GM18508 (cell line): ENCODE measurements at regions not wholly inside any gene's neighbourhood (a gene's known extent, or its start where the extent isn't known, plus 50 kb on each side); places are given as distances from the start of the nearest gene placed in this dataset.
"Not testable (repeated sequence)": the region's sequence is repeated elsewhere in the genome, so short reads cannot be mapped to it uniquely, and the experiment has no call there.

Experiments
- ATAC-seq: cut with Tn5 transposase; IDR thresholded peaks from one replicate; pipeline ENCODE4 v1.9.1; 2021; ENCODE audit warnings: moderate number of reproducible peaks; ENCODE audit not compliant: insufficient read depth, unreplicated experiment

DNA sequence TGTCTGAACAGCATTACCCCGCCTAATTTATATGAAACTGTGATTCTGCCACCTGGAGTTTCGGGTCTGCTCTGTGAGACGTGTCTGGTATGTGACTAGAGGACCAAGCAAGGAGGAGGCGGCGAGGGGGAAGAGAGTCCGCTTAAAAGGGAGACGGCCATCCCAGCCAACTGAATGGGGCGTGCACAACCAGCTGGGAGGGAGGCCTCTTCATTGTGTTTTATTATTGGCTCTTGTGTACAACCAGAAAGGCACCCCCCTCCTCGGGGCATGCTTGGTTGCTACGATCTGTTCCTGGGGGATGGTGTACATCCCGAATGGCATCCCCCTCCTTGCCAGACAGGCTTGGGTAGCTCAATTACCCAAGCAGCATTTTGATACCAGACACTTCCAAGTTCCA lies 384.5 kb upstream of the SALL1 start:
- ATAC-seq = no peak

DNA sequence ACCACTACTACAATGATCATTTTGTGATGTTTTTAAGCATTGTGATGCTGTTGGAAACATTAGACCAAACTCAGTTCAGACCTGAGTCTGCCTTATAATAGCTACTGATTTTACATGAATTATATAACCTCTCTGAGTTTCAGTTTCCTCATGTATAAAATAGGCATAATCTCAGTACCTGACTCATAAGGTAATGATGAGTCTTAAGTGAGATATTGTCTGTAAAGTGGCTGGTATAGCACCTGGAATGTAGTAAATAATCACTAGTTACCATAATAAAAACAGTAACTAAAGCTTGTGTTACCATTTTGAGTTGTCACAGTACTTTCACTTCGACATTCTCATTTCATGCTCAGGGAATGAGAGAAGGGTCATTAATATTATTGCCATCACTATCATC lies 381.5 kb upstream of the SALL1 start:
- no peak for ATAC-seq

DNA sequence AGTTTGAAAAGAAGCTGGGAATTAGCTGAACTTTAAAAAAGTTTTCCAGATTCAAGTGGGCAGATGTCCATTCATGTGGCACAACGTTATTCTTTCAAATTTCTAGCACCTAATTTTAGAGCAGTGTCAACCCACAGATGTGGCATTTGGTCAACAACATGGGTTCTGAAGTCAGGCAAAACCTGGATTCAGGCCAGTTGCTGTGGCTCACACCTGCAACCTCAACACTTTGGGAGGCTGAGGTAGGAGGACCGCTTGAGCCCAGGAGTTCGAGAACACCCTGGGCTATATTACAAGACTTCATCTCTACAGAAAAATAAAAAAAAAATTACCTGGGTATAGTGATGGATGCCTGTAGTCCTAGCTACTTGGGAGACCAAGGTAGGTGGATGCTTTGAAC lies 380.2 kb upstream of the SALL1 start:
- no peak for ATAC-seq

DNA sequence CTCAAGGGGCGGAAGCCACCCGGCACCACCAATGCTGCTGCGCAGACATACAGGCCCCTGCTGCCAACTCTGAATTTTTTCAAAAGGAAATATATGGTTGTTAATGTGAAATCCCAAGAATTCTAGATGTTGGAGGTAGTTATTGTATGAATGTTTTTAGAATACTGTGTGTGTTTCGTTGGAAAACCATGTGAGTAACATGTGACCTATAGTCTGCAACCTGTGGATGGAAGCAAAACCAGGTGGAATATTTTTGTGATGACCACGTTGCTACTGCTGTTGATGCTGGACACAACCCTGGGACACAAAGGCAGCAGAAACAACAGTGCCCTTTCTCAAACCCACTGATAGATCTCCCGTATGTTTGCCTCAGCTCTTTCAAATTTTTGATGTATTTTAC lies 376.3 kb upstream of the SALL1 start:
- no peak for ATAC-seq

DNA sequence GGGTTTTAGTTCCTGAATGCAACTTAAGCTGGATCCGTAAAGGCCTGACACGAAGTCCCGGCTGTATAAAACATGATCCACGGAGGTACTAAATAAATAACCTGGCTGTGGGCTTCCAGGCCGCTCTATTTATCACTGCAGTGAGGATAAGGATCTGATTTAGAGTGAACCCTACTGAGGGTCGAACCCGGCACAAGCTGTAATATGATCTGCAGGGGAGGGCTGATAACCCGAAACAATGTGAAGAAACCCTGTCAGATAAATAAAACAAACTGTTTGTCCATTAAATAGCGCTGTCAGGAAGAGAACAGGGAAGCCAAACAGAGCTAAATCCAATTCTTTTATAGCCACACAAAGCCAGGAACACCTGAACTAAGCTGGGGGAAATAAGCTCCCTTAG lies 375.6 kb upstream of the SALL1 start:
- no peak for ATAC-seq

DNA sequence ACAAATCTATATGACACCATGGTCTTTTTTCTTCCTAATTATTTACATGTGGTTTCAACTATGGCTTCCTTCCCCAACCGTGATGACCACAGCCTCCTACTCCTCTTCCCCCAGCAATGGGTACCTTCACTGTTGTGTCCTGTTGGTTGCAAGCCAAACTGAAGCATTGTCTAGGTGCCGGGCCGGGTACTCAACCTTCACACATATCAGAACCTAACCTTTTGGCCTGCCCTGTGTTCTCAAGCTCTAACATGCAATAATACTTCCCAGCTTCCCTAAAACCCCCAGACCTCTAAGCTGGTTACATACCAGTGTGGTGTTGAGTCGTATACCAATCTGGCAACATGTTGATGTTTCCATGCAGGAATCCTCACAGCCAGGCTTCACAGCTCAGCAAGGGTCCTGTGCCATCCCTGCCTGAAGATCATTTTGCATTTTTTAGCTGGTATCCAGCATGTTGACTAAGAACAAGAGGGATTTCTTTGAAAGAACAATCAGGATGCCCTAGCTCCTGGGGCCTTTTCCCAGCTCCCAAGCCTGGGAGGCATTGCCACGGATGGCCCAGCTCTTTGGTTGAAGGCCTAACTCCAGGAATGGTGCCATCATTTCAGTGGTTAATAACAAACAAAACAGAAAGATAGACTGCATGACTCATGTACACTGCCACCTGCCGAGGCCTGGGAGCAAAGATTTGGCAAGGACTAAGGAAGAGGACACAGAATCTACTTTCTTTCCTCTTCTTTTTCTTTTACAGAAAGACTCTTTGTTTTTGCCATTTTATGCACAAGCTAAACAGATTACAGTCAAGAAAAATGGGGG lies 373.7 kb upstream of the SALL1 start:
- ATAC-seq = no peak

DNA sequence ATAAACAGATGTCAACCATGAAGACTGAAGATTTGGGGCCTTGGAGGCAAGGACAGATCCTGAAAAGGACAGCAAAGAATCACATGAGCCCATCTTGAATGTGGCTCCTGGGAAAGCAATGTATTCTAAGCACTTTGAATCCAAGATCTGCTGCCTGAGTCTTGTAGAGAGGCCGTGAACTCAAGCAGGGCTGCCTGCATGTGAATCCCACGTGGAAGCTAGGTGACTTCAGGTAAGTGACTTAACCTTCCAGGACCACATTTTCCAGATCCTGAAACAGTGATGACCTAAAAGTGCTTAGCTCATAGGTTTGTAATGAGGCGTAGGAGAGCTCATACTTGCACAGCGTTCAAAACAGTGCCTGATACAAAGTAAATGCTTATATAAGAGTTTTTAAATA lies 373.0 kb upstream of the SALL1 start:
- ATAC-seq = no peak

DNA sequence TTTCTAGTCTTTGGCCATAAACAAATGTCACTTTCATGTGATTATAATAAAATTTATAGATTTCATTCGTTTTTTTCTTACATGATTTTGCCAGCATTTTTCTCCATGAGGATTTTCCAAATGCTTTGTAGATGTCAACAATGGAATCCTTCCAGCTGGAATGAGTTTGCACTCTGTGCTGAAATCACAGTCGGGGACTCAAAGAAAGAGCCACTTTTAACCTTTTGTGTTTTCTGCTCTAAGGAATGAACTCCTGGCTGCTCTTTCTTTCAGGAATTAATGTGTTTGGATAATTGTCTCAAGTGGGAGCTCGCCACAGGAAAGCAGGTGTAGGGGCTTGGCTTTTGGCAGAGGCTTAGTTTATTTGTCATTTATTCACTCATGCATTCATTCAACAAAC lies 372.3 kb upstream of the SALL1 start:
- no peak for ATAC-seq

DNA sequence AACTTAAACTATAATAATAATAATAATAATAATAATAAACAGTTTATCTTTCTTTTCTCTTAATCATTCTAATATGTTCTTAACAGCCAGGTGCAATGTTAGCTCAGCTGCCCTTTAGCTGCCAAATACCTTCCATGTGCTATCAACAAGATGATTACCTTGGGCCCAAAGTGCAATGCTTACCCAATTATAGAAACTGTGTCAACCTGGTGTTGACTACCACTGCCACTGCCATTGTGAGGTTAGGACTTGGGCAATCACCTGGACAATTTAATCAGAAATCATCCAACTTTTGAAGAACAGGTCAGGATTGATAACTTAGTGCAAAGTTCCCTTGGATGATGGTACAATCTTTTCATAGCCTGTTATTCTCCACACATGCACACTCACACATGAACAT lies 371.8 kb upstream of the SALL1 start:
- ATAC-seq = no peak

DNA sequence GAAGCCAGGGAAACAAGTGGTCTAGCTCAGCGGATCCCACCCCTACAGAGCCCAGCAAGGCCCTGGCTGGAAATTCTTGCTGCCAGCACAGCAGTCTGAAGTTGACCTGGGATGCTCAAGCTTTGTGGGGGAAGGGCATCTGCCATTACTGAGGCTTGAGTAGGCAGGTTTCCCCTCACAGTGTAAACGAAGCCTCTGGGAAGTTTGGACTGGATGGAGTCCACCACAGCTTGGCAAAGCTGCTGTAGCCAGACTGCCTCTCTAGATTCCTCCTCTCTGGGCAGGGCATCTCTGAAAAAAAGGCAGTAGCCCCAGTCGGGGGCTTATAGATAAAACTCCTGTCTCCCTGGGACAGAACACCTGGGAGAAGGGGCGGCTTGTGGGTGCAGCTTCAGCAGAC lies 365.9 kb upstream of the SALL1 start:
- not testable (repeated sequence) for ATAC-seq

DNA sequence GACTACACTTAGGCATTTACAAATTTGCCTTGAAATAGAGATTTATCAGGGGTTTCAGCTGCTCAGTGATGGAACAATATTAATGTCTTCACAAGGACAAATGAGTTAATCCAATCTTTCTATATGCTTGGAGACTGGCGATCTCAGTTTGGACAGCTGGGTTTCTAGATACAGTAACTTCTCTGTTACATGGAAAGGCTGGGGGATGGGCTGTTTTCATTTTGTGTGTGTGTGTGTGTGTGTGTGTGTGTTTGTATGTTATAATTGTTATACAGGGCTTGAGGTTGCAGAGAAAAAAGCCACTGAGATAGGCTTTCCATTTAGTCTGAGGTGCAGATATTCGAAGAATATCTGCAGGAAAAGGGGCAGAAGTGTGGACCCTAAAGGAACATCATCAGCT lies 359.3 kb upstream of the SALL1 start:
- ATAC-seq = no peak

DNA sequence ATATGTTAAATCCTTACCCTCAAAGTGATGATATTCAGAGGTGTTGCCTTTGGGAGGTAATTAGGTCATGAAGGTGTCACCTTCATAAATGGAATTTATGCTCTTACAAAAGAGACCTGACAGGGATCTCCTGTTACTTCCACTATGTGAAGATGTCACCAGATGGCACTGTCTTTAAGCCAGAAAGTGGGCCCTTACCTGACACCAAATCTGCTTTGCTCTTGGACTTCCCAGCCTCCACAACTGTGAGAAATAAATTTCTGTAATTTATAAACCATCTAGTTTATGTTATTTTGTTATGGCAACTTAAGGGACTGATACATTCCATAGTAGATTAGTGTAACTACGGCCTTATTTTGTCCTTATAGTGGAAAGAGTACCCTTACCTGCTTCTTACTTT lies 358.3 kb upstream of the SALL1 start:
- no peak for ATAC-seq

DNA sequence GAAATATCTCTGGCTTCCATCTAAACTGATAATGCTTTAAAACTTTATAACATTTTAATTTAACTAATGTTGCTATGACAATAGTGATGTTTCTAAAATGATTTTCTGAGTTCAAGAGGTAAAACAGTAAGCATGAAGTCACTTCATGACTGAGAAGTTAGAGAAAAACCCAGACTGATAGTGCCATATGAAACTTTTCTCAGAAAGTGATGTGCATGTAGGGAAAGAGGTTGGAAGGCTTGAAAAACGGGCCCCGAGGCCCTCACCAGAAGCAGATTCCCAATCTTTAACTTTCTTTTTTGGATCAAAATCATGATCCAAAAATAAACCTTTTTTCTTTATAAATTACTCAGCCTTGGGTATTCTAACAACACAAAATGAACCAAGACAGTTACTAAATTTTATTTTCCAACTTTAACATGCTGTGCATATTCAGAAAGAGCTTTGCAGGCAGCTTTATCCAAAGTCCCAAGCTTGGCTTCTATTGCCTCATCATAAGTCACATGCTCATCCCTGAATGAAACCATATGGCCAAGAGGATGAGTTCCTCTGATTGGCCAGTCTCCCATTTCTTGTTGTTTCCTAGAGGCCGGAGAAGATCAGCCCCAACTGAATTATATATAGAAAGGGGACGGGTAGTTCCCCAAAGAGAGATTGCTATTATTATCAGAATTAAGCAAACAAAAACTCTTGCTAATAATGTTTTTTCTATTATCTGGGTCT lies 357.6 kb upstream of the SALL1 start:
- no peak for ATAC-seq

DNA sequence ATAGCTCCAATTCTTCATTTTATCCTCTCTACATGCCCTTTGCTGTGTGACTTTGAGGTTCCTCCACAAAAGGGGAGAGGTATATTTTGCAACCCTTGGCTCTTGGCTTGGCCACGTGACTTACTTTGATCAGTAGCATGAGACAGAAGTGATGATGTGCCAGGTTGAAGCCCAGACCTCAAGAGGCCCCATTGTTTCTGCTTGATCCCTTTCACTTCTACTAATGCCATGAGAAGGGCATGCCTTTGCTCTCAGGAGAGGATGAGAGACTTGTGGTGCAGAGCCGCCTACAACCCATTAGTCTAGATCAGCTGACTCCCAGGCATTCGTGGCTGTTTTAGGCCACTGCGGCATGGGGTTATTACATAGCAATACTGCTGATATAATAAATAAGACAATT lies 356.2 kb upstream of the SALL1 start:
- no peak for ATAC-seq

DNA sequence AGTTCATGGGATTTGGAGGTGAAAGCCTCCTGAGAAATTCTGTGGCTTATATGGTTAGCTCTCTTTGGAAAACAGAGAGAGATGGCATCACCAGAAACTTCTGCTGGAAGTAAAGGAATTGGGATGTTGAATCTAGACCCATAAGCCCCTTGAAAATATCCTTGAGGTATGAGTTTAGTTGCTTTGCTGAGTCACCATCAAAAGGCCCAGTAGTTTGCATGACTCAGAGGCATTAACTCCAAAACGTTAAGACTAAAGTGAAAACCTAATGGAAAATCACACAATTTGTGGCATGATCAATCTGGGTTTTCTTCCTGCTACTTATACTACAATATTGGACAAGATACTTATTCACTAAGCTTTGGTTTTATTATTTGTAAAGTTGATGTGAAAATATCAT lies 349.2 kb upstream of the SALL1 start:
- no peak for ATAC-seq

DNA sequence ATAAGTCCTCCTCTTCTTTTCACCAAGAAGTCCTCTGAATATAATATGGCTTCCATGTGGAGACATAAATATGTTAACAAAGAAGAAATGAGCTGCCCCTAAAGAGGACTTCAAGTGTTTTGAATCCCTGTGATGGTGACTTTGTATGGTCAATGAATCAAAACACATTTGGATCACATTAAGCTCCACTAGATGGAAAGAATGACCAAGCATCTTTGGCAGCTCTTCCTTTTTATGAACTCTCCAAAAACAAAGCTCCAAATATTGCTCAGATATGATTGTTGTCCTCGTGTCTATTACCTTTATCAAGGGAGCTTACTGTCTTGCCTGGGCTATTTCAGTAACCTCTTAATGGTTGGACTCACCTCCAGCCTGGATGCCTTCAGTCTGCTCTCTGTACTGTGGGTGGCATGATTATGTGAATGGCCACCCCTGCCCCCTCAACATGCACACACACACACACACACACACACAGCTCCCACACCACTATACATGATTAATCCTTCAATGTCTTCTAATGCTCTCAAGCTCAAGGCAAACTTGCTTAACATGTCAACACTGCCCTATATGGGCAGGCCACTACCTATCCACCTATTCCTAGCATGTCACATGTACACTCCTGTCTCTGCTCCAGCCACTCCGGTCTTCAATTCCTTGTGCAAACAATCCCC lies 346.6 kb upstream of the SALL1 start:
- ATAC-seq = no peak

DNA sequence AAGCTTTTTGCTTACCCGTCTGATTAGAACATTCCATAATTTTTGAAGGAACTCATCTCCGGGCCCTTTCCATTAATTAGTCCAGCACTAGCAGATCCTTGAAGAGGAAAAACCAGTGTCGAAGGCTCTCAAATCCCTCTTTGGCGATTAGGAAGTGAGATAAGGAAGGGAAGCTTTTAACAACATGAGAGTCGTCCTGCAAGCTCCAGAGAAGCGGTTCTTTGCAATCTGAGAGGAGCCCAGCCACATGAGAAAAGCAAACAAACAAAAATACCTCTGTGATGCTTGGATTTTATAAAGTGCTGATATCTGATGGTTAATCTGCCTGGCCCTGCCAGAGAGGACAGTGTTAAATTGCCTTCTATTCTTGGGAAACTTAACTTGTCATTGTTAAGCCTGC lies 339.8 kb upstream of the SALL1 start:
- ATAC-seq = no peak

DNA sequence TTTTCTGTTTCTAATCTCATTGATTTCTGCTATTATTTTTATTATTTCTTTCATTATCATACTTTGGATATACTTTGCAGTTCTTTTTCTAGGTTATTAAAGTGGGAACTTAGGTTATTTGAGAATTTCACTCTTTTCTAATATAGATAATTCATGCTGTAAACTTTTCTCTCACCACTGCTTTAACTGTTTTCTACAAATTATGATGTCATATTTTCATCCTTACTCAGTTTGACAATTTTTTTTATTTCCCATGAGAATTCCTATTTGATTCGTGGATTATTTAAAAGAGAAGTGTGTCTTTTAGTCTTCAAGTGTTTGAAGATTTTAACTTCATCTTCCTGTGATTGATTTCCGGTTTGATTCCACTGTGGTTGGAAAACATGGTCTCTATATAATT lies 336.8 kb upstream of the SALL1 start:
- no peak for ATAC-seq

DNA sequence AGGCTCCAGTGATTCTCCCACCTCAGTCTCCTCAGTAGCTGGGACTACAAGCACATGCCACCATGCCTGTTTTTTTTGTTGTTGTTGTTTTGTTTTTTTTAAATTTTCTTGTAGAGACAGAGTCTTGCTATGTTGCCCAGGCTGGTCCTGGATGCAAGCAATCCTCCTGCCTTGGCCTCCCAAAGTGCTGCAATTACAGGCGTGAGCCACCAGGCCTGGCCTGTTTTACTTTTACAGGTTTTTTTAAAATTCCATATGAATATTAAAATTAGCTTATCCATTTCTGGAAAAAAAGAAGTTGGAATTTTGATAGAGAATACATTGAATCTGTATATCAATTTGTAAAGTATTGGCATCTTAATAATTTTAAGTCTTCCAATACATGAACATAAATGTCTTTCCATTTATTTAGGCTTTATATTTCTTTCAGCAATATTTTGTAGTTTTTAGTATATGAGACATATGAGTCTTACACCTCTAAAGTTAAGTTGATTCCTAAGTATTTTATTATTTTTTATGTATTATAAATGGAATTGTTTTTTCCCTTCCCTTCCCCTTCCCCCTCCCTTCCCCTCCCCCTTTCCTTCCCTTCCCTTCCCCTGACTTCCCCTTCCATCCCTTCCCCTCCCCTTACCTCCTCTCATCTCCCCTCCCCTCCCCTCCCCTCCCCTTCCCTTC lies 323.5 kb upstream of the SALL1 start:
- no peak for ATAC-seq

DNA sequence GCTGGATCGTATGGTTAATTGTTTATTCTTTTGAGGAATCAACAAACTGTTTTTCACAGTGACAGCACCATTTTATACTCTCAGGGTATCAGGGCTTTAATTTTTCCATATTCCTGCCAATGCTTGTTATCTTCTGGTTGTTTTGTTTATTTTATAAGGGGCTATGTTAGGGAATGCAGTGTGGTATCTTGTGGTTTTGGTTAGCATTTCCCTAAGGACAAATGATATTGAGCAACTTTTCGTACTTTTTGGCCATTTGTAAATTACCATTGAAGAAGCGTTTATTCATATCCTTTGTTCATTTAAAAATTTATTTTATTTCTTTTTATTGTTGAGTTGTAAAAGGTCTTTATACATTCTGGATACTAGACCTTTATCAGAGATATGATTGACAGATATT lies 322.0 kb upstream of the SALL1 start:
- no peak for ATAC-seq

DNA sequence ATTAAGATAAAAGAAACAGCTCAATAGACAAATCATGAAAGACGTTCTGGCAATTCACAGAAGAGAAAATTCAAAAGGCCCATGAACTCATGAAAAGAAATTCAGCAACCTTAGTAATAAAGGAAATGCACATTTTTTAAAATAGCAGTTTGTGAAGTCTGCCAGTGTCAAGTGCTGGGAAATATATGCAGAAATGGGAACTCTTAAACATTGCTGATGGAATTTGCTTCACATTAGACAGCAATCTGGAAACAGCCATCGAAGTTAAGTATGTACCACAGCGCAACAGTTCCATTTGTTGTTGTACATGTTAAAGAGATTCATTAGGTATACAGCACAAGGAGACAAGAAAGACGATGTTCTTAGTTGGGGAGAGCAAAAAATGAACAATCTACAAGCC lies 319.4 kb upstream of the SALL1 start:
- no peak for ATAC-seq
